IMR-90 (cell line): ENCODE measurements at regions not wholly inside any gene's neighbourhood (a gene's known extent, or its start where the extent isn't known, plus 50 kb on each side); places are given as distances from the start of the nearest gene placed in this dataset.

Experiments used
- ATAC-seq: fragments of 200-7000 bp; cut with Tn5 transposase; 2 replicates; pipeline ENCODE4 v1.9.1; 2020; ENCODE audit warnings: low read depth, mild to moderate bottlenecking, moderate library complexity
- BruUV-seq: library from RNA; stranded (reverse); fragments of 400-500 nt; replicated peaks from 2 replicates; lab custom pipeline; 2021; lab: Mats Ljungman, UMichigan
- CTCF ChIA-PET: fragments of 300-600 bp; formaldehyde crosslinking; extraction: SDS; loops from one replicate; lab custom pipeline; 2021; ENCODE audit warnings: antibody characterized with exemption; lab: Yijun Ruan, JAX
- POLR2A ChIA-PET: fragments of 300-600 bp; sonication (Branson Sonifier 250); formaldehyde crosslinking; loops from one replicate; lab custom pipeline; 2022; ENCODE audit warnings: antibody characterized with exemption; ENCODE audit not compliant: unreplicated experiment; lab: Charles Lee
- DNase-seq: peaks from one replicate; pipeline ENCODE4 v3.0.0; 2013
- H2AFZ ChIP-seq: replicated peaks from 2 replicates; pipeline ENCODE3; 2013; ENCODE audit warnings: low read length, mild to moderate bottlenecking; ENCODE audit not compliant: poor library complexity
- H2AK5ac ChIP-seq: 2 replicates; pipeline ENCODE4 v1.6.1; 2013; ENCODE audit warnings: low read depth, low read length, inconsistent platforms
- H2AK9ac ChIP-seq: replicated peaks from 2 replicates; pipeline ENCODE3; 2013; ENCODE audit warnings: mild to moderate bottlenecking, low read depth, low read length, moderate library complexity; ENCODE audit not compliant: poor library complexity
- H2BK120ac ChIP-seq: 2 replicates; pipeline ENCODE4 v1.6.1; 2013; ENCODE audit warnings: low read depth, low read length, inconsistent platforms
- H2BK15ac ChIP-seq: 3 replicates; pipeline ENCODE4 v1.6.1; 2013; ENCODE audit warnings: low read depth, low read length, inconsistent platforms
- H2BK20ac ChIP-seq: 2 replicates; pipeline ENCODE4 v1.6.1; 2013; ENCODE audit warnings: low read depth, mild to moderate bottlenecking, inconsistent platforms, low read length, moderate library complexity
- H2BK5ac ChIP-seq: 2 replicates; pipeline ENCODE4 v1.6.1; 2013; ENCODE audit warnings: mild to moderate bottlenecking, low read depth, low read length, inconsistent platforms; ENCODE audit not compliant: poor library complexity, severe bottlenecking
- H3K14ac ChIP-seq: replicated peaks from 2 replicates; pipeline ENCODE4 v1.6.1; 2013; ENCODE audit warnings: low read depth, low read length, inconsistent platforms
- H3K18ac ChIP-seq: 2 replicates; pipeline ENCODE4 v1.6.1; 2013; ENCODE audit warnings: low read depth, low read length, control low read depth
- H3K23ac ChIP-seq: 2 replicates; pipeline ENCODE4 v1.6.1; 2013; ENCODE audit warnings: low read depth, low read length, inconsistent platforms
- H3K27ac ChIP-seq: 2 replicates; pipeline ENCODE4 v1.5.1; 2013; ENCODE audit warnings: mild to moderate bottlenecking, control low read depth, low read length; ENCODE audit not compliant: insufficient read depth
- H3K27me3 ChIP-seq: 2 replicates; pipeline ENCODE4 v1.6.1; 2013; ENCODE audit warnings: low read length; ENCODE audit not compliant: control insufficient read depth, insufficient read depth
- H3K36me3 ChIP-seq: 2 replicates; pipeline ENCODE4 v1.6.1; 2013; ENCODE audit warnings: low read length, mixed read lengths; ENCODE audit not compliant: control insufficient read depth, insufficient read depth
- H3K4ac ChIP-seq: 2 replicates; pipeline ENCODE4 v1.6.1; 2013; ENCODE audit warnings: low read depth, low read length, inconsistent platforms
- H3K4me1 ChIP-seq: 2 replicates; pipeline ENCODE4 v1.6.1; 2013; ENCODE audit warnings: low read length, mixed read lengths; ENCODE audit not compliant: control insufficient read depth, insufficient read depth
- H3K4me2 ChIP-seq: 2 replicates; pipeline ENCODE4 v1.6.1; 2013; ENCODE audit warnings: low read depth, mild to moderate bottlenecking, control low read depth, low read length, moderate library complexity
- H3K4me3 ChIP-seq: 2 replicates; pipeline ENCODE4 v1.5.1; 2013; ENCODE audit warnings: low read depth, mild to moderate bottlenecking, control low read depth, low read length, moderate library complexity; ENCODE audit not compliant: insufficient read depth
- H3K56ac ChIP-seq: 2 replicates; pipeline ENCODE4 v1.6.1; 2013; ENCODE audit warnings: low read length, inconsistent platforms; ENCODE audit not compliant: insufficient read depth; ENCODE audit errors: extremely low read depth
- H3K79me1 ChIP-seq, 2 experiments: 2 replicates each; pipeline ENCODE4 v1.6.1; 2013; ENCODE audit warnings: low read length in 2 of 2, inconsistent platforms in 1 of 2, low read depth in 1 of 2
- H3K9ac ChIP-seq: 2 replicates; pipeline ENCODE4 v1.6.1; 2013; ENCODE audit warnings: low read depth, low read length, control low read depth
- H3K9me1 ChIP-seq: 2 replicates; pipeline ENCODE4 v1.6.1; 2013; ENCODE audit warnings: low read length, inconsistent platforms; ENCODE audit not compliant: insufficient read depth
- H3K9me3 ChIP-seq: 2 replicates; pipeline ENCODE4 v1.6.1; 2013; ENCODE audit warnings: low read length; ENCODE audit not compliant: control insufficient read depth, insufficient read depth
- H4K20me1 ChIP-seq: 2 replicates; pipeline ENCODE4 v1.6.1; 2013; ENCODE audit warnings: low read length, inconsistent platforms; ENCODE audit not compliant: insufficient read depth
- H4K5ac ChIP-seq: 2 replicates; pipeline ENCODE4 v1.6.1; 2013; ENCODE audit warnings: mild to moderate bottlenecking, low read depth, low read length, control low read depth
- H4K8ac ChIP-seq, 2 experiments: 2 replicates each; pipeline ENCODE4 v1.6.1; 2013; ENCODE audit warnings: low read depth in 2 of 2, low read length in 2 of 2, control low read depth in 1 of 2, inconsistent platforms in 1 of 2
- H4K91ac ChIP-seq: 2 replicates; pipeline ENCODE4 v1.6.1; 2013; ENCODE audit warnings: low read depth, low read length, inconsistent platforms; ENCODE audit not compliant: insufficient read depth
- BHLHE40 ChIP-seq: fragments of 150-350 bp; IDR thresholded peaks from 2 replicates; pipeline ENCODE4 v1.6.1; 2016; ENCODE audit warnings: mild to moderate bottlenecking, low read depth, low read length
- CEBPB ChIP-seq: IDR thresholded peaks from 2 replicates; pipeline ENCODE4 v1.6.1; 2012; ENCODE audit warnings: low read depth, low read length, improper control_type of control experiment
- CHD1 ChIP-seq: IDR thresholded peaks from 2 replicates; pipeline ENCODE4 v1.6.1; 2012; ENCODE audit warnings: low read depth, low read length, improper control_type of control experiment
- CTCF ChIP-seq: conservative IDR thresholded peaks from 2 replicates; pipeline ENCODE4 v1.5.1; 2012; ENCODE audit warnings: mild to moderate bottlenecking, low read depth, low read length, improper control_type of control experiment
- ELK1 ChIP-seq: fragments of 150-350 bp; IDR thresholded peaks from 2 replicates; pipeline ENCODE4 v1.6.1; 2016; ENCODE audit warnings: low read depth, mild to moderate bottlenecking, low read length, moderate library complexity, borderline replicate concordance
- FOS ChIP-seq: fragments of 150-350 bp; IDR thresholded peaks from 2 replicates; pipeline ENCODE4 v1.6.1; 2016; ENCODE audit warnings: low read depth, low read length
- MAFK ChIP-seq: IDR thresholded peaks from 2 replicates; pipeline ENCODE4 v1.6.1; 2012; ENCODE audit warnings: low read depth, low read length, improper control_type of control experiment
- MAZ ChIP-seq: IDR thresholded peaks from 2 replicates; pipeline ENCODE4 v1.6.1; 2012; ENCODE audit warnings: low read depth, mild to moderate bottlenecking, low read length, improper control_type of control experiment, moderate library complexity, borderline replicate concordance
- MXI1 ChIP-seq: IDR thresholded peaks from 2 replicates; pipeline ENCODE4 v1.6.1; 2012; ENCODE audit warnings: low read depth, mild to moderate bottlenecking, low read length, moderate library complexity, borderline replicate concordance
- POLR2A ChIP-seq: IDR thresholded peaks from 2 replicates; pipeline ENCODE4 v1.6.1; 2012; ENCODE audit warnings: mild to moderate bottlenecking, low read depth, low read length
- RAD21 ChIP-seq: IDR thresholded peaks from 2 replicates; pipeline ENCODE4 v1.6.1; 2012; ENCODE audit warnings: low read length, improper control_type of control experiment
- RCOR1 ChIP-seq: IDR thresholded peaks from 2 replicates; pipeline ENCODE4 v1.6.1; 2012; ENCODE audit warnings: mild to moderate bottlenecking, low read length, improper control_type of control experiment; ENCODE audit not compliant: insufficient replicate concordance
- RFX5 ChIP-seq: IDR thresholded peaks from 2 replicates; pipeline ENCODE4 v1.8.0; 2012; ENCODE audit warnings: low read depth, mild to moderate bottlenecking, low read length, moderate library complexity
- SMC3 ChIP-seq: fragments of 150-350 bp; IDR thresholded peaks from 2 replicates; pipeline ENCODE4 v1.6.1; 2016; ENCODE audit warnings: low read depth, mild to moderate bottlenecking, antibody characterized with exemption, low read length, moderate library complexity
- WGBS, 2 experiments: methylation state at CpG; one replicate each; pipeline versions ENCODE4 v1.1.5 to v1.1.7; 2013; ENCODE audit warnings: missing lambda C conversion rate in 2 of 2; ENCODE audit not compliant: insufficient read length in 1 of 2; ENCODE audit errors: extremely low coverage in 2 of 2; 5-methylcytosine and 5-hydroxymethylcytosine counted together
- dilution Hi-C: fragments of 300-500 bp; cut with HindIII; formaldehyde crosslinking; loops from one replicate; pipeline ENCODE4 v1.14.3; 2018; ENCODE audit warnings: low sequenced_read_pairs; ENCODE audit not compliant: unreplicated experiment
- in situ Hi-C: fragments of 300-500 bp; cut with MboI; formaldehyde crosslinking; loops from 3 replicates; pipeline ENCODE4 v1.14.3; 2019; ENCODE audit warnings: low sequenced_read_pairs, inconsistent platforms, mixed read lengths
- intact Hi-C: fragments of 100-400 bp; cut with micrococcal nuclease; formaldehyde crosslinking; loops from 2 replicates; pipeline ENCODE4 v1.10.0; 2022

- Histone ChIP-seq H4K20me1 (no peaks in the 10 kb centered on the region), H3K4me1 (no peaks in the 10 kb centered on the region), H3K36me3 (no peaks in the 10 kb centered on the region), H3K79me1 (no peaks in the 10 kb centered on the region), H2BK20ac (no peak overlapping the region), H3K4me2 (no peak overlapping the region), H2BK5ac (no peak overlapping the region), H2BK120ac (no peak overlapping the region), H3K9me3 (no peaks in the 10 kb centered on the region), H4K8ac (no peak overlapping the region), H2AFZ (no peak overlapping the region), H3K4ac (no peak overlapping the region), H3K18ac (no peak overlapping the region), H3K23ac (no peak overlapping the region), H3K27ac (no peak overlapping the region), H2BK15ac (no peak overlapping the region), H2AK9ac (no peak overlapping the region), H3K14ac (no peak overlapping the region), H2AK5ac (no peak overlapping the region), H4K5ac (no peak overlapping the region), H3K56ac (no peak overlapping the region), H3K9ac (no peak overlapping the region), H3K27me3 (no peaks in the 10 kb centered on the region), H3K9me1 (no peaks in the 10 kb centered on the region), H4K91ac (no peak overlapping the region), H3K4me3 (no peak overlapping the region)
- TF ChIP-seq MXI1 (no peak), BHLHE40 (no peak), ELK1 (no peak), FOS (no peak), MAZ (no peak), RAD21 (no peak), RCOR1 (no peak), RFX5 (no peak), SMC3 (no peak), CHD1 (no peak), CTCF (no peak), POLR2A (no peak), MAFK (no peak), CEBPB (no peak)
- ChIA-PET CTCF (no interaction called here), POLR2A (no interaction called here)
- intact Hi-C loops = no loop called here
- dilution Hi-C loops = no loop called here
- ATAC-seq = no peak
- in situ Hi-C loops = no loop called here
- no TSS peak for BruUV-seq
- no peak for DNase-seq
- no CpG with 5 or more reads among the region's 1 CpG for WGBS, 2 experiments
Observed at GRCh38 chr10:53236941-53237340, 464.4 kb upstream of the MBL2 start.
